ENCODE measurements at regions not wholly inside any gene's neighbourhood (a gene's known extent, or its start where the extent isn't known, plus 50 kb on each side); places are given as distances from the start of the nearest gene placed in this dataset.

GRCh38 chr3:101074518-101074917 is 81.3 kb upstream of the ABI3BP start:
- peak overlapping the region; percentile 61 for H3K27ac Mint-ChIP-seq (ENCODE audit: unreplicated experiment)
- peaks cover 44% of the 10 kb centered on the region for H3K4me1 Mint-ChIP-seq (ENCODE audit: low read depth, unreplicated experiment)
- TF ChIP-seq CTCF (IDR thresholded peaks at IDR 0.05; ENCODE audit: unreplicated experiment), result no peak
- no peak overlapping the region for H3K4me3 Mint-ChIP-seq (ENCODE audit: low read depth, unreplicated experiment)
- DNase-seq, result peak; percentile 44
- intact Hi-C loops (cut with micrococcal nuclease; ENCODE audit: unreplicated experiment), result loop anchor here (5.0 kb wide), 2 partner anchors 82 to 182 kb away; partner anchors contain the start of gene ABI3BP
- no TSS peak for BruUV-seq (replicated peaks)
- peaks cover 5% of the 10 kb centered on the region for H3K36me3 Mint-ChIP-seq (ENCODE audit: insufficient read depth, unreplicated experiment)
- no peaks in the 10 kb centered on the region for H3K9me3 Mint-ChIP-seq (ENCODE audit: low read depth, unreplicated experiment)
- H3K27me3 Mint-ChIP-seq (ENCODE audit: unreplicated experiment), result no peaks in the 10 kb centered on the region
- CTCF ChIA-PET, result no interaction called here

- CTCF ChIA-PET, result interaction anchor here (1.0 to 6.3 kb wide), 4 partner anchors 29 to 179 kb away, joined by 3 to 66 read pairs (median 4); no protein-coding TSS in a partner anchor
- peak; percentile 40 for DNase-seq
- intact Hi-C loops (cut with micrococcal nuclease; ENCODE audit: unreplicated experiment), result loop anchor here (1.0 to 5.0 kb wide), 5 partner anchors 35 to 180 kb away; partner anchors contain the start of gene ABI3BP
- no peak overlapping the region for H3K4me3 Mint-ChIP-seq (ENCODE audit: low read depth, unreplicated experiment)
- peaks cover 2% of the 10 kb centered on the region for H3K36me3 Mint-ChIP-seq (ENCODE audit: insufficient read depth, unreplicated experiment)
- H3K27ac Mint-ChIP-seq (ENCODE audit: unreplicated experiment), result peak overlapping the region; percentile 72
- H3K4me1 Mint-ChIP-seq (ENCODE audit: low read depth, unreplicated experiment), result peaks cover 33% of the 10 kb centered on the region
- H3K9me3 Mint-ChIP-seq (ENCODE audit: low read depth, unreplicated experiment), result no peaks in the 10 kb centered on the region
- no TSS peak for BruUV-seq (replicated peaks)
- H3K27me3 Mint-ChIP-seq (ENCODE audit: unreplicated experiment), result no peaks in the 10 kb centered on the region
- no peak for TF ChIP-seq CTCF (IDR thresholded peaks at IDR 0.05; ENCODE audit: unreplicated experiment)
Measured at GRCh38 chr3:101072300-101072699, 79.1 kb upstream of the ABI3BP start.

GRCh38 chr3:101070799-101071121 is 77.5 kb upstream of the ABI3BP start:
- H3K27me3 Mint-ChIP-seq (ENCODE audit: unreplicated experiment), result no peaks in the 10 kb centered on the region
- H3K27ac Mint-ChIP-seq (ENCODE audit: unreplicated experiment), result peak overlapping the region; percentile 72
- CTCF ChIA-PET, result interaction anchor here (1.1 to 6.3 kb wide), 3 partner anchors 73 to 436 kb away, joined by 3 to 66 read pairs (median 5); no protein-coding TSS in a partner anchor
- H3K9me3 Mint-ChIP-seq (ENCODE audit: low read depth, unreplicated experiment), result no peaks in the 10 kb centered on the region
- BruUV-seq (replicated peaks), result no TSS peak
- intact Hi-C loops (cut with micrococcal nuclease; ENCODE audit: unreplicated experiment), result loop anchor here (2.0 to 5.0 kb wide), 3 partner anchors 78 to 310 kb away; partner anchors contain the start of gene ABI3BP
- peaks cover 41% of the 10 kb centered on the region for H3K4me1 Mint-ChIP-seq (ENCODE audit: low read depth, unreplicated experiment)
- no peak overlapping the region for H3K4me3 Mint-ChIP-seq (ENCODE audit: low read depth, unreplicated experiment)
- H3K36me3 Mint-ChIP-seq (ENCODE audit: insufficient read depth, unreplicated experiment), result no peaks in the 10 kb centered on the region
- no peak for DNase-seq
- TF ChIP-seq CTCF (IDR thresholded peaks at IDR 0.05; ENCODE audit: unreplicated experiment), result no peak

- H3K27me3 Mint-ChIP-seq (ENCODE audit: unreplicated experiment), result no peaks in the 10 kb centered on the region
Measured at GRCh38 chr3:101069901-101070798, 76.9 kb upstream of the ABI3BP start.

More at GRCh38 chr3:101069901-101070798, 76.9 kb upstream of the ABI3BP start:
- Mint-ChIP-seq H3K36me3 (ENCODE audit: insufficient read depth, unreplicated experiment) (no peaks in the 10 kb centered on the region), H3K9me3 (ENCODE audit: low read depth, unreplicated experiment) (no peaks in the 10 kb centered on the region), H3K4me1 (ENCODE audit: low read depth, unreplicated experiment) (peaks cover 47% of the 10 kb centered on the region), H3K4me3 (ENCODE audit: low read depth, unreplicated experiment) (no peak overlapping the region), H3K27ac (ENCODE audit: unreplicated experiment) (peak overlapping the region; percentile 72)
- TF ChIP-seq CTCF (IDR thresholded peaks at IDR 0.05; ENCODE audit: unreplicated experiment), result peak; percentile 80
- no TSS peak for BruUV-seq (replicated peaks)
- intact Hi-C loops (cut with micrococcal nuclease; ENCODE audit: unreplicated experiment), result loop anchor here (2.0 to 5.0 kb wide), 3 partner anchors 78 to 311 kb away; partner anchors contain the start of gene ABI3BP
- CTCF ChIA-PET, result interaction anchor here (0.8 to 6.3 kb wide), 4 partner anchors 11 to 435 kb away, joined by 3 to 66 read pairs (median 4); no protein-coding TSS in a partner anchor
- peak; percentile 94 for DNase-seq

Measured in Calu3 (cell line).